ENCODE measurements at regions not wholly inside any gene's neighbourhood (a gene's known extent, or its start where the extent isn't known, plus 50 kb on each side); places are given as distances from the start of the nearest gene placed in this dataset.
A peak's percentile ranks its signal among the peaks of the same experiment; 100 is the strongest.

GRCh38 chr3:197430502-197430901, 125.3 kb downstream of the BDH1 start:
- TF ChIP-seq CTCF (IDR thresholded peaks at IDR 0.05; ENCODE audit: extremely low read depth in 1 of 2, insufficient read depth in 1 of 2, low read depth in 1 of 2, low read length in 2 of 2), result no peak
- no peak for TF ChIP-seq EZH2 (IDR thresholded peaks at IDR 0.05; ENCODE audit: borderline replicate concordance, low read depth, low read length, severe bottlenecking)
- TF ChIP-seq POLR2AphosphoS5 (IDR thresholded peaks at IDR 0.05; ENCODE audit: insufficient read depth, low read depth, low read length), result no peak
- TF ChIP-seq FOS (IDR thresholded peaks at IDR 0.05; ENCODE audit: borderline replicate concordance, insufficient read depth, low read length), result no peak
- no peak for TF ChIP-seq POLR2A (IDR thresholded peaks at IDR 0.05; ENCODE audit: low read depth, low read length)
- TF ChIP-seq JUN (IDR thresholded peaks at IDR 0.05; ENCODE audit: borderline replicate concordance, insufficient read depth, insufficient read length, low read depth), result no peak
- no peak for TF ChIP-seq MYC (IDR thresholded peaks at IDR 0.05; ENCODE audit: low read depth, low read length)
- no peak for TF ChIP-seq GATA2 (IDR thresholded peaks at IDR 0.05; ENCODE audit: insufficient read depth, insufficient read length, low read depth, low read length)
- TF ChIP-seq MAX (IDR thresholded peaks at IDR 0.05; ENCODE audit: insufficient read depth, insufficient read length), result no peak
- no TSS peak for BruUV-seq (replicated peaks)
- ChIA-PET CTCF (interaction anchor here (1.3 kb wide), 1 partner anchor 173 kb away, joined by 5 read pairs; no protein-coding TSS in a partner anchor), POLR2A (no interaction called here)
- no peaks in the 10 kb centered on the region for H3K9me3 ChIP-seq (replicated peaks; ENCODE audit: control insufficient read depth, insufficient read depth, low read length)
- dilution Hi-C loops (cut with MboI; ENCODE audit: extremely low pct_ligation_motif_present, low sequenced_read_pairs), result no loop called here
- H3K4me3 ChIP-seq (replicated peaks in 1 of 3; ENCODE audit: insufficient read depth in 1 of 3, low read depth in 1 of 3, low read length in 3 of 3), result no peak overlapping the region
- DNase-seq (ENCODE audit: low read depth, low spot score), result no peak
- no peak overlapping the region for H3K4me2 ChIP-seq (ENCODE audit: insufficient read depth, low read length)
- H3K27ac ChIP-seq (ENCODE audit: insufficient read depth, low read depth, low read length), result no peak overlapping the region
- no peaks in the 10 kb centered on the region for H3K36me3 ChIP-seq (ENCODE audit: control insufficient read depth in 2 of 2, extremely low read depth in 1 of 2, insufficient read depth in 2 of 2, low read length in 2 of 2)
- H4K20me1 ChIP-seq (replicated peaks; ENCODE audit: control insufficient read depth, extremely low read depth, insufficient read depth, low read length), result no peaks in the 10 kb centered on the region
- intact Hi-C loops (cut with micrococcal nuclease), result no loop called here
- H3K9me1 ChIP-seq (replicated peaks; ENCODE audit: control insufficient read depth, extremely low read depth, insufficient read depth, low read length), result no peaks in the 10 kb centered on the region
- peaks cover 3 to 8% of the 10 kb centered on the region in 2 experiments for H3K27me3 ChIP-seq (ENCODE audit: control insufficient read depth in 2 of 2, insufficient read depth in 2 of 2, low read length in 2 of 2)
- no peak for FAIRE-seq
- H2AFZ ChIP-seq (ENCODE audit: low read depth, low read length), result peak overlapping the region; percentile 53
- H3K9ac ChIP-seq (replicated peaks; ENCODE audit: extremely low read depth, insufficient read depth, low read length), result no peak overlapping the region
- peaks cover 11% of the 10 kb centered on the region for H3K4me1 ChIP-seq (ENCODE audit: control insufficient read depth, extremely low read depth, insufficient read depth, low read length)
- H3K79me2 ChIP-seq (ENCODE audit: control insufficient read depth, insufficient read depth, low read length), result no peaks in the 10 kb centered on the region

All from endothelial cell of umbilical vein (primary cell).